PC-9 (cell line): ENCODE measurements at regions not wholly inside any gene's neighbourhood (a gene's known extent, or its start where the extent isn't known, plus 50 kb on each side); places are given as distances from the start of the nearest gene placed in this dataset.

Source experiments
- BruUV-seq: library from RNA; stranded (reverse); fragments of 400-500 nt; replicated peaks from 2 replicates; lab custom pipeline; 2021; lab: Mats Ljungman, UMichigan
- CTCF ChIA-PET: fragments of 300-600 bp; sonication (Branson Sonifier 250); formaldehyde crosslinking; loops from one replicate; lab custom pipeline; 2022; ENCODE audit warnings: antibody characterized with exemption; lab: Charles Lee
- POLR2A ChIA-PET: fragments of 300-600 bp; sonication (Branson Sonifier 250); formaldehyde crosslinking; loops from one replicate; lab custom pipeline; 2022; ENCODE audit warnings: antibody characterized with exemption; ENCODE audit not compliant: unreplicated experiment; lab: Charles Lee
- DNase-seq, 2 experiments: peaks; one replicate each; pipeline versions ENCODE4 v3.0.0 to v3.0.0-alpha.2; 2015 to 2022; ENCODE audit warnings: mixed read lengths in 1 of 2
- H2AFZ ChIP-seq: fragments of 200-600 bp; sonication (generic); 2 replicates; pipeline ENCODE4 v1.8.1; 2017; ENCODE audit warnings: antibody characterized with exemption
- H3F3A ChIP-seq: fragments of 200-600 bp; sonication (generic); 2 replicates; pipeline ENCODE4 v1.8.1; 2017; ENCODE audit warnings: antibody characterized with exemption, mild to moderate bottlenecking, low read depth; ENCODE audit not compliant: insufficient read depth
- H3K27ac ChIP-seq: fragments of 200-600 bp; sonication (generic); 2 replicates; pipeline ENCODE4 v1.6.1; 2016; ENCODE audit warnings: mixed run types
- H3K27me3 ChIP-seq: fragments of 200-600 bp; sonication (generic); 2 replicates; pipeline ENCODE4 v1.6.1; 2016; ENCODE audit warnings: low read depth, mixed run types; ENCODE audit not compliant: insufficient read depth
- H3K36me3 ChIP-seq: fragments of 200-600 bp; sonication (generic); 2 replicates; pipeline ENCODE4 v1.6.1; 2016; ENCODE audit warnings: low read depth, mixed run types
- H3K4me1 ChIP-seq: fragments of 200-600 bp; sonication (generic); replicated peaks from 2 replicates; pipeline ENCODE4 v1.6.1; 2016; ENCODE audit warnings: mixed run types; ENCODE audit not compliant: insufficient read depth
- H3K4me2 ChIP-seq: fragments of 200-600 bp; sonication (generic); 2 replicates; pipeline ENCODE4 v1.6.1; 2017; ENCODE audit warnings: mixed run types
- H3K4me3 ChIP-seq: fragments of 200-600 bp; sonication (generic); 2 replicates; pipeline ENCODE4 v1.6.1; 2016; ENCODE audit warnings: mixed run types
- H3K79me2 ChIP-seq: fragments of 200-600 bp; sonication (generic); 2 replicates; pipeline ENCODE4 v1.6.1; 2017; ENCODE audit warnings: low read depth, mixed run types
- H3K9me2 ChIP-seq: fragments of 200-600 bp; sonication (generic); 2 replicates; pipeline ENCODE4 v1.8.1; 2017; ENCODE audit warnings: mild to moderate bottlenecking; ENCODE audit not compliant: insufficient read depth
- H3K9me3 ChIP-seq: fragments of 200-600 bp; sonication (generic); 2 replicates; pipeline ENCODE4 v1.8.1; 2016; ENCODE audit warnings: low read depth; ENCODE audit not compliant: insufficient read depth
- H4K20me1 ChIP-seq: fragments of 200-600 bp; sonication (generic); 2 replicates; pipeline ENCODE4 v1.8.1; 2017; ENCODE audit not compliant: insufficient read depth
- CTCF ChIP-seq: fragments of 200-600 bp; sonication (generic); conservative IDR thresholded peaks from 2 replicates; pipeline ENCODE4 v1.6.1; 2017; ENCODE audit warnings: mixed run types, antibody characterized with exemption, mild to moderate bottlenecking, moderate library complexity
- EZH2 ChIP-seq: fragments of 200-600 bp; sonication (generic); IDR thresholded peaks from 2 replicates; pipeline ENCODE4 v1.8.0; 2017; ENCODE audit warnings: antibody characterized with exemption, low read depth
- intact Hi-C: fragments of 100-400 bp; cut with micrococcal nuclease; formaldehyde crosslinking; loops from one replicate; pipeline ENCODE4 v1.10.0; 2022; ENCODE audit not compliant: unreplicated experiment

- Histone ChIP-seq H3K9me2 (no peaks in the 10 kb centered on the region), H3K4me1 (no peaks in the 10 kb centered on the region), H3K4me2 (no peak overlapping the region), H3K9me3 (no peaks in the 10 kb centered on the region), H3K4me3 (no peak overlapping the region), H3K79me2 (no peaks in the 10 kb centered on the region), H3K36me3 (no peaks in the 10 kb centered on the region), H3K27ac (no peak overlapping the region), H3F3A (no peaks in the 10 kb centered on the region), H2AFZ (no peak overlapping the region), H3K27me3 (no peaks in the 10 kb centered on the region), H4K20me1 (no peaks in the 10 kb centered on the region)
- ChIA-PET CTCF (no interaction called here), POLR2A (no interaction called here)
- no peak for TF ChIP-seq CTCF
- TF ChIP-seq EZH2, result no peak
- intact Hi-C loops, result no loop called here
- no peak for DNase-seq
- BruUV-seq, result no TSS peak
These were observed 527.4 kb downstream of the HACE1 start for GRCh38 chr6:104332364-104332763.

GRCh38 chr6:104326173-104327001, 533.3 kb downstream of the HACE1 start:
- intact Hi-C loops, result loop anchor here (5.0 kb wide), 3 partner anchors 156 to 446 kb away; no protein-coding TSS in a partner anchor
- ChIA-PET CTCF (no interaction called here), POLR2A (no interaction called here)
- H3K27ac ChIP-seq, result peak overlapping the region; percentile 72
- peak overlapping the region; percentile 61 for H2AFZ ChIP-seq
- peak overlapping the region; percentile 67 for H3K4me2 ChIP-seq
- no peaks in the 10 kb centered on the region for H3K36me3 ChIP-seq
- H3K4me1 ChIP-seq, result peaks cover 27% of the 10 kb centered on the region
- no peaks in the 10 kb centered on the region for H3K9me3 ChIP-seq
- peaks cover 21% of the 10 kb centered on the region; the same call in 1 of the 2 replicates for H3F3A ChIP-seq
- no peak for TF ChIP-seq EZH2
- no peak for TF ChIP-seq CTCF
- no peaks in the 10 kb centered on the region for H4K20me1 ChIP-seq
- BruUV-seq, result no TSS peak
- H3K27me3 ChIP-seq, result no peaks in the 10 kb centered on the region
- no peaks in the 10 kb centered on the region for H3K79me2 ChIP-seq
- no peaks in the 10 kb centered on the region; the same call in 1 of the 2 replicates for H3K9me2 ChIP-seq
- DNase-seq, result peak; percentile 22 to 89
- H3K4me3 ChIP-seq, result peak overlapping the region; percentile 10; the same call in 1 of the 2 replicates

- BruUV-seq, result no TSS peak
- DNase-seq, result peak; percentile 18 to 50
- CTCF ChIA-PET, result interaction anchor here (0.5 kb wide), 1 partner anchor 137 kb away, joined by 3 read pairs; no protein-coding TSS in a partner anchor
- Histone ChIP-seq H3K36me3 (no peaks in the 10 kb centered on the region), H3K79me2 (no peaks in the 10 kb centered on the region), H3K4me1 (peaks cover 27% of the 10 kb centered on the region), H4K20me1 (no peaks in the 10 kb centered on the region), H3K4me2 (peak overlapping the region; percentile 67), H2AFZ (peak overlapping the region; percentile 61), H3F3A (peaks cover 21% of the 10 kb centered on the region; the same call in 1 of the 2 replicates), H3K9me2 (no peaks in the 10 kb centered on the region; the same call in 1 of the 2 replicates), H3K9me3 (no peaks in the 10 kb centered on the region), H3K27me3 (no peaks in the 10 kb centered on the region), H3K4me3 (peak overlapping the region; percentile 10; the same call in 1 of the 2 replicates), H3K27ac (peak overlapping the region; percentile 72)
- POLR2A ChIA-PET, result no interaction called here
- intact Hi-C loops, result loop anchor here (5.0 kb wide), 3 partner anchors 157 to 447 kb away; no protein-coding TSS in a partner anchor
- TF ChIP-seq CTCF (peak; percentile 89), EZH2 (no peak)
These were observed 534.2 kb downstream of the HACE1 start for GRCh38 chr6:104325341-104326172.
